Stimulated activated CD4-positive, alpha-beta T cell treated with anti-CD3 and anti-CD28 coated beads, Interleukin-4, amount 100 ng/mL, for 4 hours (primary cell): ENCODE measurements at regions not wholly inside any gene's neighbourhood (a gene's known extent, or its start where the extent isn't known, plus 50 kb on each side); places are given as distances from the start of the nearest gene placed in this dataset.

Experiments used
- DNase-seq, 2 experiments: peaks; one replicate each; pipeline ENCODE4 v3.0.0-alpha.2; 2020

- DNase-seq, result no peak
Measured at GRCh38 chr13:26965952-26966700, 205.5 kb downstream of the USP12 start.

- DNase-seq, result no peak
Measured at GRCh38 chr13:26964278-26965250, 204.0 kb upstream of the GPR12 start.

GRCh38 chr13:26962671-26963070 is 202.1 kb upstream of the GPR12 start:
- DNase-seq, result no peak

- no peak for DNase-seq
Measured at GRCh38 chr13:26961890-26962615, 201.5 kb upstream of the GPR12 start.

- no peak for DNase-seq
Measured at GRCh38 chr13:26957182-26957581, 196.6 kb upstream of the GPR12 start.

- no peak for DNase-seq
Measured at GRCh38 chr13:26956522-26957142, 196.0 kb upstream of the GPR12 start.

GRCh38 chr13:26954976-26955375 is 194.4 kb upstream of the GPR12 start:
- no peak for DNase-seq

- DNase-seq, result no peak
Measured at GRCh38 chr13:26953291-26953690, 192.7 kb upstream of the GPR12 start.

GRCh38 chr13:26952551-26953143 is 192.1 kb upstream of the GPR12 start:
- no peak for DNase-seq

GRCh38 chr13:26951581-26952177 is 191.1 kb upstream of the GPR12 start:
- DNase-seq, result no peak

GRCh38 chr13:26950968-26951367 is 190.4 kb upstream of the GPR12 start:
- DNase-seq, result no peak

- DNase-seq, result no peak
Measured at GRCh38 chr13:26950546-26950945, 190.0 kb upstream of the GPR12 start.

GRCh38 chr13:26949701-26950502 is 189.3 kb upstream of the GPR12 start:
- DNase-seq, result no peak

- no peak for DNase-seq
Measured at GRCh38 chr13:26948353-26948752, 187.8 kb upstream of the GPR12 start.

- DNase-seq, result no peak
Measured at GRCh38 chr13:26946684-26947343, 186.2 kb upstream of the GPR12 start.

GRCh38 chr13:26943748-26944147 is 183.2 kb upstream of the GPR12 start:
- no peak for DNase-seq

- no peak for DNase-seq
Measured at GRCh38 chr13:26942184-26942583, 181.6 kb upstream of the GPR12 start.

GRCh38 chr13:26941345-26942174 is 181.0 kb upstream of the GPR12 start:
- no peak for DNase-seq

- DNase-seq, result no peak
Measured at GRCh38 chr13:26934096-26934495, 173.5 kb upstream of the GPR12 start.

- DNase-seq, result no peak
Measured at GRCh38 chr13:26932465-26932864, 171.9 kb upstream of the GPR12 start.
